GM23338 (cell line): ENCODE measurements at regions not wholly inside any gene's neighbourhood (a gene's known extent, or its start where the extent isn't known, plus 50 kb on each side); places are given as distances from the start of the nearest gene placed in this dataset.

Experiments
- ATAC-seq: fragments of 200-7000 bp; cut with Tn5 transposase; 3 replicates; pipeline ENCODE4 v1.9.1; 2020
- DNase-seq: peaks from one replicate; pipeline ENCODE4 v3.0.0-alpha.2; 2015; ENCODE audit warnings: low spot score
- H2AFZ ChIP-seq: fragments of 200-600 bp; sonication (generic); 2 replicates; pipeline ENCODE4 v1.8.0; 2016; ENCODE audit warnings: antibody characterized with exemption, mild to moderate bottlenecking, moderate library complexity
- H3F3A ChIP-seq: fragments of 200-600 bp; sonication (generic); replicated peaks from 2 replicates; pipeline ENCODE4 v1.8.0; 2017; ENCODE audit warnings: antibody characterized with exemption, mixed run types, low read depth
- H3K27ac ChIP-seq: fragments of 200-600 bp; sonication (generic); 2 replicates; pipeline ENCODE4 v1.6.1; 2016; ENCODE audit warnings: low read depth
- H3K27me3 ChIP-seq: fragments of 200-600 bp; sonication (generic); 2 replicates; pipeline ENCODE4 v1.8.0; 2016; ENCODE audit warnings: mild to moderate bottlenecking, mixed run types, moderate library complexity; ENCODE audit not compliant: insufficient read depth
- H3K36me3 ChIP-seq: fragments of 200-600 bp; sonication (generic); 2 replicates; pipeline ENCODE4 v1.8.0; 2016; ENCODE audit warnings: mild to moderate bottlenecking; ENCODE audit not compliant: insufficient read depth
- H3K4me1 ChIP-seq: fragments of 200-600 bp; sonication (generic); 2 replicates; pipeline ENCODE4 v1.8.0; 2016; ENCODE audit warnings: mild to moderate bottlenecking, moderate library complexity; ENCODE audit not compliant: insufficient read depth
- H3K4me2 ChIP-seq: fragments of 200-600 bp; sonication (generic); 2 replicates; pipeline ENCODE4 v1.7.1; 2017; ENCODE audit warnings: mixed run types
- H3K4me3 ChIP-seq: fragments of 200-600 bp; sonication (generic); 2 replicates; pipeline ENCODE4 v1.6.1; 2016; ENCODE audit warnings: mixed run types
- H3K79me2 ChIP-seq: fragments of 200-600 bp; sonication (generic); replicated peaks from 2 replicates; pipeline ENCODE4 v1.8.0; 2017; ENCODE audit warnings: mild to moderate bottlenecking; ENCODE audit not compliant: insufficient read depth
- H3K9me2 ChIP-seq: fragments of 200-600 bp; sonication (generic); 2 replicates; pipeline ENCODE4 v1.8.0; 2017; ENCODE audit not compliant: insufficient read depth
- H4K20me1 ChIP-seq: fragments of 200-600 bp; sonication (generic); replicated peaks from 2 replicates; pipeline ENCODE4 v1.8.0; 2017; ENCODE audit warnings: mild to moderate bottlenecking; ENCODE audit not compliant: insufficient read depth
- H3K27ac Mint-ChIP-seq: 2 replicates; pipeline ENCODE4 v1.8.0; 2020; ENCODE audit warnings: inconsistent platforms, mild to moderate bottlenecking, moderate library complexity, mixed read lengths
- H3K27me3 Mint-ChIP-seq: 3 replicates; pipeline ENCODE4 v1.8.0; 2022; ENCODE audit warnings: low read depth, mild to moderate bottlenecking, moderate library complexity, mixed read lengths, inconsistent platforms; ENCODE audit not compliant: insufficient read depth, poor library complexity
- H3K36me3 Mint-ChIP-seq: 3 replicates; pipeline ENCODE4 v1.8.0; 2021; ENCODE audit warnings: low read depth, mild to moderate bottlenecking, inconsistent platforms, moderate library complexity, mixed read lengths
- H3K4me1 Mint-ChIP-seq: 3 replicates; pipeline ENCODE4 v1.8.0; 2020; ENCODE audit warnings: mild to moderate bottlenecking, inconsistent platforms, mixed read lengths
- H3K4me3 Mint-ChIP-seq: 3 replicates; pipeline ENCODE4 v1.8.0; 2021; ENCODE audit warnings: moderate library complexity, mild to moderate bottlenecking, inconsistent platforms, mixed read lengths
- H3K9me3 Mint-ChIP-seq: 3 replicates; pipeline ENCODE4 v1.8.0; 2020; ENCODE audit warnings: moderate library complexity, mild to moderate bottlenecking, inconsistent platforms, mixed read lengths
- CREB1 ChIP-seq: fragments of 250-450 bp; sonication (Bioruptor Pico); IDR thresholded peaks from 2 replicates; pipeline ENCODE4 v1.5.0; 2020; ENCODE audit warnings: low read depth, mild to moderate bottlenecking, moderate library complexity
- EZH2 ChIP-seq: fragments of 200-600 bp; sonication (generic); IDR thresholded peaks from one replicate; pipeline ENCODE4 v1.8.0; 2017; ENCODE audit warnings: antibody characterized with exemption, mild to moderate bottlenecking, low read depth; ENCODE audit not compliant: unreplicated experiment
- EZH2phosphoT487 ChIP-seq: fragments of 200-600 bp; sonication (generic); IDR thresholded peaks from one replicate; pipeline ENCODE4 v1.8.1; 2018; ENCODE audit warnings: antibody characterized with exemption; ENCODE audit not compliant: unreplicated experiment
- JUNB ChIP-seq: IDR thresholded peaks from one replicate; pipeline ENCODE4 v1.6.1; 2016; ENCODE audit warnings: antibody characterized with exemption; ENCODE audit not compliant: unreplicated experiment
- NANOG ChIP-seq: IDR thresholded peaks from 2 replicates; pipeline ENCODE4 v1.6.1; 2016; ENCODE audit warnings: antibody characterized with exemption, borderline replicate concordance
- POLR2AphosphoS5 ChIP-seq: IDR thresholded peaks from 2 replicates; pipeline ENCODE4 v1.6.1; 2016; ENCODE audit warnings: antibody characterized with exemption, low read depth
- REST ChIP-seq: IDR thresholded peaks from one replicate; pipeline ENCODE4 v1.6.1; 2018; ENCODE audit warnings: antibody characterized with exemption; ENCODE audit not compliant: unreplicated experiment
- STAT1 ChIP-seq: IDR thresholded peaks from one replicate; pipeline ENCODE4 v1.6.1; 2016; ENCODE audit warnings: antibody characterized with exemption; ENCODE audit not compliant: unreplicated experiment
- ZNF114 ChIP-seq: fragments of 250-450 bp; sonication (Bioruptor Pico); IDR thresholded peaks from 2 replicates; pipeline ENCODE4 v1.5.0; 2020; ENCODE audit warnings: mild to moderate bottlenecking, moderate library complexity
- ZNF331 ChIP-seq: fragments of 250-450 bp; sonication (Bioruptor Pico); IDR thresholded peaks from 2 replicates; pipeline ENCODE4 v1.5.0; 2020; ENCODE audit warnings: low read depth, mild to moderate bottlenecking, moderate library complexity
- TF ChIP-seq, protein P1 (sequence below), 2 experiments: fragments of 200-600 bp in 1 of 2; sonication (generic) in 1 of 2; conservative IDR thresholded peaks; 2 replicates each; pipeline versions ENCODE4 v1.5.1 to v1.6.1; 2016 to 2017; ENCODE audit warnings: antibody characterized with exemption in 2 of 2, low read depth in 2 of 2, mild to moderate bottlenecking in 2 of 2, moderate library complexity in 1 of 2

GRCh38 chr3:8380904-8381704 is 120.5 kb upstream of the LMCD1 start:
- Histone ChIP-seq H3K4me3 (no peak overlapping the region), H3K4me2 (no peak overlapping the region), H3K36me3 (no peaks in the 10 kb centered on the region; the same call in 1 of the 2 replicates), H3F3A (no peaks in the 10 kb centered on the region), H3K27me3 (no peaks in the 10 kb centered on the region), H2AFZ (no peak overlapping the region), H3K4me1 (no peaks in the 10 kb centered on the region), H3K9me2 (no peaks in the 10 kb centered on the region; the same call in 1 of the 2 replicates), H3K27ac (no peak overlapping the region), H4K20me1 (no peaks in the 10 kb centered on the region), H3K79me2 (no peaks in the 10 kb centered on the region)
- Mint-ChIP-seq H3K4me3 (no peak overlapping the region), H3K9me3 (no peaks in the 10 kb centered on the region), H3K27me3 (no peaks in the 10 kb centered on the region), H3K4me1 (no peaks in the 10 kb centered on the region), H3K27ac (no peak overlapping the region), H3K36me3 (no peaks in the 10 kb centered on the region)
- DNase-seq (no peak), ATAC-seq (no peak)
- no peak for TF ChIP-seq ZNF331 (CRISPR knock-in tag)
- no peak for TF ChIP-seq CREB1 (CRISPR knock-in tag)
- no peak for TF ChIP-seq STAT1
- no peak for TF ChIP-seq ZNF114 (CRISPR knock-in tag)
- TF ChIP-seq POLR2AphosphoS5 = no peak
- TF ChIP-seq, protein P1, sequence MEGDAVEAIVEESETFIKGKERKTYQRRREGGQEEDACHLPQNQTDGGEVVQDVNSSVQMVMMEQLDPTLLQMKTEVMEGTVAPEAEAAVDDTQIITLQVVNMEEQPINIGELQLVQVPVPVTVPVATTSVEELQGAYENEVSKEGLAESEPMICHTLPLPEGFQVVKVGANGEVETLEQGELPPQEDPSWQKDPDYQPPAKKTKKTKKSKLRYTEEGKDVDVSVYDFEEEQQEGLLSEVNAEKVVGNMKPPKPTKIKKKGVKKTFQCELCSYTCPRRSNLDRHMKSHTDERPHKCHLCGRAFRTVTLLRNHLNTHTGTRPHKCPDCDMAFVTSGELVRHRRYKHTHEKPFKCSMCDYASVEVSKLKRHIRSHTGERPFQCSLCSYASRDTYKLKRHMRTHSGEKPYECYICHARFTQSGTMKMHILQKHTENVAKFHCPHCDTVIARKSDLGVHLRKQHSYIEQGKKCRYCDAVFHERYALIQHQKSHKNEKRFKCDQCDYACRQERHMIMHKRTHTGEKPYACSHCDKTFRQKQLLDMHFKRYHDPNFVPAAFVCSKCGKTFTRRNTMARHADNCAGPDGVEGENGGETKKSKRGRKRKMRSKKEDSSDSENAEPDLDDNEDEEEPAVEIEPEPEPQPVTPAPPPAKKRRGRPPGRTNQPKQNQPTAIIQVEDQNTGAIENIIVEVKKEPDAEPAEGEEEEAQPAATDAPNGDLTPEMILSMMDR (conservative IDR thresholded peaks at IDR 0.05; ENCODE audit: low read depth in 2 of 2) = no peak

DNA sequence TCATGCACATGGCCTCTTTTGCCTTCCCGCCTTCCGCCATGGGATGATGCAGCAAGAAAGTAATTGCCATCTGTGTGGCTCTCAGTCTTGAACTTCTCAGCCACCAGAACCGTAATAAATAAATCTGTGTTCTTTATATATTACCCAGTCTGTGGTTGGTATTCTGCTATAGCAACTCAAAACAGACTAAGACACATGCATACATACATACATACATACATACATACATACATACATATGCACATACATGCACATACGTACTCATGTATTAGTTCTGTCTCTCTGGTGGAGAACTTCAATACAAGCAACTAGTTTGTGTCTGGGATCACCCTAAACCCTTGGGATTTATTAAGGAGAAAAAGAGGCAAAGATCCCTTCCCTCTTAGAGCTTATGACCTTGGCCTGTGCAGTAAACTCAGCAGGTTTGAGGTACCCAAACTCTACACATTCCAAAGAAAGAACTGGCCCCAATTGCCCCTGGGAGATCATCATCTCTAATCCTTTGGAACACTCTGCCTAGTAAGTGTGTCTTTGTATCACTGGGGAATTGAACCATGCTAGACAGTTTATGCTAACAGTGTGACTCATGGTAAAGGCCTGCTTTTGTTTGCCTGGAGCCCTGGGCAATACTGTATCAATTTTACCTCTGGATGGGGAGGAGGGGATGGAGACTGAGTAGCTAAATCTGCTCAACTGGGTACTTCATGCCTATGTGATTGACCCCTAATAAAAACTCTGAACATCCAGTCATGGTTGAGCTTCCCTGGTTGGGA is 115.6 kb upstream of the LMCD1 start:
- Histone ChIP-seq H3K4me3 (no peak overlapping the region), H3K79me2 (no peaks in the 10 kb centered on the region), H3K36me3 (no peaks in the 10 kb centered on the region), H4K20me1 (no peaks in the 10 kb centered on the region), H3F3A (no peaks in the 10 kb centered on the region), H3K27me3 (no peaks in the 10 kb centered on the region), H3K27ac (no peak overlapping the region), H3K9me2 (no peaks in the 10 kb centered on the region), H2AFZ (no peak overlapping the region), H3K4me1 (no peaks in the 10 kb centered on the region), H3K4me2 (no peak overlapping the region)
- DNase-seq (no peak), ATAC-seq (no peak)
- Mint-ChIP-seq H3K27me3 (no peaks in the 10 kb centered on the region), H3K27ac (no peak overlapping the region), H3K9me3 (no peaks in the 10 kb centered on the region), H3K4me1 (no peaks in the 10 kb centered on the region), H3K36me3 (no peaks in the 10 kb centered on the region), H3K4me3 (no peak overlapping the region)
- no peak for TF ChIP-seq NANOG
- TF ChIP-seq POLR2AphosphoS5 = no peak
- TF ChIP-seq ZNF114 (CRISPR knock-in tag) = no peak
- TF ChIP-seq EZH2 = no peak
- no peak for TF ChIP-seq ZNF331 (CRISPR knock-in tag)
- no peak for TF ChIP-seq EZH2phosphoT487
- no peak for TF ChIP-seq REST
- TF ChIP-seq JUNB = no peak
